Gastroesophageal sphincter (tissue), 4 donors: ENCODE measurements at regions not wholly inside any gene's neighbourhood (a gene's known extent, or its start where the extent isn't known, plus 50 kb on each side); places are given as distances from the start of the nearest gene placed in this dataset.

Source experiments
- ATAC-seq: fragments of 150-250 bp; one replicate; pipeline ENCODE4 v1.9.1; 2016; ENCODE audit warnings: mild to moderate bottlenecking, moderate library complexity
- H3K27ac ChIP-seq, 4 donors: fragments of 200-600 bp; sonication (generic) in 3 of 4; 1 replicate in 3 of 4; 2 replicates in 1 of 4; pipeline ENCODE4 v1.5.1; 2016 to 2019
- H3K27me3 ChIP-seq: fragments of 200-600 bp; sonication (generic); one replicate; pipeline ENCODE4 v1.5.1; 2019
- H3K36me3 ChIP-seq, 2 donors: fragments of 200-600 bp; sonication (generic); one replicate each; pipeline ENCODE4 v1.5.1; 2019; ENCODE audit warnings: control low read depth in 1 of 2
- H3K4me1 ChIP-seq, 3 donors: fragments of 200-600 bp; sonication (generic); 1 replicate in 2 of 3; 2 replicates in 1 of 3; pipeline ENCODE4 v1.5.1; 2016 to 2019; ENCODE audit warnings: control low read depth in 2 of 3
- H3K4me3 ChIP-seq, 2 donors: fragments of 200-600 bp; sonication (generic); one replicate each; pipeline ENCODE4 v1.5.1; 2019; ENCODE audit warnings: mild to moderate bottlenecking in 1 of 2, moderate library complexity in 1 of 2
- H3K9me3 ChIP-seq, 3 donors: fragments of 200-600 bp; sonication (generic); one replicate each; pipeline ENCODE4 v1.5.1; 2017 to 2019; ENCODE audit warnings: control low read depth in 2 of 3
- CTCF ChIP-seq, 4 experiments: fragments of 200-600 bp in 2 of 4; fragments of 450-650 bp in 2 of 4; sonication (generic) in 1 of 4; IDR thresholded peaks; one replicate each; pipeline ENCODE4 v1.5.1; 2017 to 2019; ENCODE audit warnings: antibody characterized with exemption in 4 of 4, mild to moderate bottlenecking in 2 of 4, moderate library complexity in 2 of 4
- EP300 ChIP-seq: sonication (generic); formaldehyde crosslinking; IDR thresholded peaks from one replicate; pipeline ENCODE4 v1.6.1; 2017; ENCODE audit warnings: antibody characterized with exemption, mild to moderate bottlenecking
- POLR2A ChIP-seq, 2 donors: fragments of 450-650 bp; IDR thresholded peaks; one replicate each; pipeline ENCODE4 v1.6.1; 2017; ENCODE audit warnings: antibody characterized with exemption in 2 of 2, mild to moderate bottlenecking in 2 of 2, moderate library complexity in 1 of 2
- POLR2AphosphoS5 ChIP-seq: sonication (generic); formaldehyde crosslinking; IDR thresholded peaks from one replicate; pipeline ENCODE4 v1.6.1; 2017; ENCODE audit warnings: antibody characterized with exemption
- WGBS, 2 donors: methylation state at CpG; one replicate each; pipeline ENCODE4 v1.1.5; 2018; ENCODE audit warnings: low coverage in 1 of 2; 5-methylcytosine and 5-hydroxymethylcytosine counted together

GRCh38 chr17:63276821-63277220 lies 169.3 kb downstream of the CYB561 start:
- TF ChIP-seq POLR2A (IDR thresholded peaks at IDR 0.05) (no peak), EP300 (no peak), CTCF (IDR thresholded peaks at IDR 0.05) (no peak), POLR2AphosphoS5 (no peak)
- H3K9me3 ChIP-seq: no peaks in the 10 kb centered on the region
- H3K4me1 ChIP-seq: peaks cover 3 to 70% (median 7%) of the 10 kb centered on the region in 3 donors
- H3K4me3 ChIP-seq: no peak overlapping the region
- ATAC-seq: no peak
- H3K36me3 ChIP-seq: no peaks in the 10 kb centered on the region
- no peaks in the 10 kb centered on the region for H3K27me3 ChIP-seq
- no peak overlapping the region for H3K27ac ChIP-seq
- 91 to 93% methylated on average over 3 of the region's 3 CpGs for WGBS, 2 donors

- no peak overlapping the region for H3K4me3 ChIP-seq
- ATAC-seq: no peak
Measured at GRCh38 chr17:63277629-63278028, 168.5 kb downstream of the CYB561 start.

GRCh38 chr17:63278728-63279442 lies 167.2 kb downstream of the CYB561 start:
- Histone ChIP-seq H3K27ac (peak overlapping the region; percentile 69 to 82 (median 77)), H3K4me3 (no peak overlapping the region), H3K4me1 (peaks cover 3 to 61% (median 3%) of the 10 kb centered on the region in 3 donors), H3K27me3 (no peaks in the 10 kb centered on the region), H3K36me3 (no peaks in the 10 kb centered on the region), H3K9me3 (peaks cover 0 to 3% (median 0%) of the 10 kb centered on the region in 3 donors)
- no peak for ATAC-seq
- WGBS, 2 donors: 75 to 81% methylated on average over 1 to 2 of the region's 2 CpGs
- TF ChIP-seq POLR2AphosphoS5 (no peak), EP300 (no peak), POLR2A (IDR thresholded peaks at IDR 0.05) (no peak), CTCF (IDR thresholded peaks at IDR 0.05) (no peak)

More at GRCh38 chr17:63277629-63278028, 168.5 kb downstream of the CYB561 start:
- Histone ChIP-seq H3K27me3 (no peaks in the 10 kb centered on the region), H3K36me3 (no peaks in the 10 kb centered on the region), H3K4me1 (peaks cover 3 to 70% (median 7%) of the 10 kb centered on the region in 3 donors), H3K9me3 (no peaks in the 10 kb centered on the region), H3K27ac (peak overlapping the region in 2 of 4 donors; percentile 45 to 74)
- WGBS, 2 donors: 48 to 63% methylated on average over 3 of the region's 3 CpGs
- TF ChIP-seq POLR2AphosphoS5 (no peak), POLR2A (IDR thresholded peaks at IDR 0.05) (no peak), CTCF (IDR thresholded peaks at IDR 0.05) (no peak), EP300 (no peak)

GRCh38 chr17:63279498-63280230 lies 166.4 kb downstream of the CYB561 start:
- TF ChIP-seq POLR2AphosphoS5 (no peak), EP300 (no peak)
- H3K27me3 ChIP-seq: no peaks in the 10 kb centered on the region
- no peak overlapping the region for H3K4me3 ChIP-seq
- no peaks in the 10 kb centered on the region for H3K36me3 ChIP-seq
- ATAC-seq: no peak
- peaks cover 0 to 6% (median 0%) of the 10 kb centered on the region in 3 donors for H3K9me3 ChIP-seq
- peaks cover 0 to 53% (median 3%) of the 10 kb centered on the region in 3 donors for H3K4me1 ChIP-seq
- H3K27ac ChIP-seq: peak overlapping the region; percentile 69 to 82 (median 77)
- WGBS, 2 donors: 9 to 19% methylated on average over 1 to 2 of the region's 2 CpGs

GRCh38 chr17:63282455-63282854 lies 163.7 kb downstream of the CYB561 start:
- TF ChIP-seq EP300: no peak
- no peak for TF ChIP-seq POLR2AphosphoS5
- no peak overlapping the region for H3K27ac ChIP-seq
- no peaks in the 10 kb centered on the region for H3K36me3 ChIP-seq
- 92 to 97% methylated on average over 2 to 4 of the region's 4 CpGs for WGBS, 2 donors
- H3K4me1 ChIP-seq: peaks cover 0 to 34% (median 0%) of the 10 kb centered on the region in 3 donors
- H3K4me3 ChIP-seq: no peak overlapping the region
- peaks cover 0 to 24% (median 2%) of the 10 kb centered on the region in 3 donors for H3K9me3 ChIP-seq
- ATAC-seq: no peak
- H3K27me3 ChIP-seq: no peaks in the 10 kb centered on the region
